Effector memory CD8-positive, alpha-beta T cell (primary cell): ENCODE measurements at regions not wholly inside any gene's neighbourhood (a gene's known extent, or its start where the extent isn't known, plus 50 kb on each side); places are given as distances from the start of the nearest gene placed in this dataset.
A peak's percentile ranks its signal among the peaks of the same experiment; 100 is the strongest.
"Not testable (repeated sequence)": the region's sequence is repeated elsewhere in the genome, so short reads cannot be mapped to it uniquely, and the experiment has no call there.

Source experiments
- ATAC-seq: fragments of 150-1000 bp; cut with Tn5 transposase; replicated peaks from 2 replicates; pipeline ENCODE4 v1.10.0; 2021; ENCODE audit warnings: mild to moderate bottlenecking, moderate library complexity
- DNase-seq, 3 experiments: peaks; one replicate each; pipeline ENCODE4 v3.0.0; 2021
- H3K27ac Mint-ChIP-seq, 2 donors: one replicate each; pipeline ENCODE4 v1.8.0; 2022; ENCODE audit warnings: mild to moderate bottlenecking in 2 of 2, mixed read lengths in 2 of 2, moderate library complexity in 2 of 2
- H3K27me3 Mint-ChIP-seq, 2 donors: one replicate each; pipeline ENCODE4 v1.8.0; 2022; ENCODE audit warnings: mixed read lengths in 2 of 2
- H3K36me3 Mint-ChIP-seq: one replicate; pipeline ENCODE4 v1.8.0; 2022; ENCODE audit warnings: mild to moderate bottlenecking, moderate library complexity, mixed read lengths; ENCODE audit not compliant: insufficient read depth
- H3K4me1 Mint-ChIP-seq, 2 donors: one replicate each; pipeline ENCODE4 v1.8.0; 2022; ENCODE audit warnings: low read depth in 2 of 2, mixed read lengths in 2 of 2
- H3K4me3 Mint-ChIP-seq, 2 donors: one replicate each; pipeline ENCODE4 v1.8.0; 2022; ENCODE audit warnings: mild to moderate bottlenecking in 2 of 2, mixed read lengths in 2 of 2, moderate library complexity in 2 of 2
- H3K9me3 Mint-ChIP-seq, 2 donors: one replicate each; pipeline ENCODE4 v1.8.0; 2022; ENCODE audit warnings: mixed read lengths in 2 of 2

- Mint-ChIP-seq H3K27me3 (peaks cover 1 to 6% of the 10 kb centered on the region in 2 donors), H3K9me3 (no peaks in the 10 kb centered on the region), H3K27ac (no peak overlapping the region), H3K4me3 (no peak overlapping the region), H3K4me1 (no peaks in the 10 kb centered on the region), H3K36me3 (no peaks in the 10 kb centered on the region)
- no peak for DNase-seq
- no peak for ATAC-seq
Observed at GRCh38 chr12:80015660-80016059, 80.8 kb upstream of the PPP1R12A start.

GRCh38 chr12:80003744-80004143 lies 68.8 kb upstream of the PPP1R12A start:
- H3K27ac Mint-ChIP-seq, H3K9me3 Mint-ChIP-seq, DNase-seq, H3K36me3 Mint-ChIP-seq, ATAC-seq, H3K4me3 Mint-ChIP-seq, H3K4me1 Mint-ChIP-seq: not testable (repeated sequence)
- H3K27me3 Mint-ChIP-seq, result peaks cover 0 to 12% of the 10 kb centered on the region in 2 donors

GRCh38 chr12:80001562-80001961 lies 66.7 kb upstream of the PPP1R12A start:
- H3K4me1 Mint-ChIP-seq, result peaks cover 0 to 2% of the 10 kb centered on the region in 2 donors
- H3K9me3 Mint-ChIP-seq, result no peaks in the 10 kb centered on the region
- ATAC-seq, result no peak
- no peak overlapping the region for H3K4me3 Mint-ChIP-seq
- peaks cover 0 to 12% of the 10 kb centered on the region in 2 donors for H3K27me3 Mint-ChIP-seq
- no peaks in the 10 kb centered on the region for H3K36me3 Mint-ChIP-seq
- DNase-seq, result no peak
- H3K27ac Mint-ChIP-seq, result no peak overlapping the region

GRCh38 chr12:80000831-80001230 lies 65.9 kb upstream of the PPP1R12A start:
- peaks cover 0 to 12% of the 10 kb centered on the region in 2 donors for H3K27me3 Mint-ChIP-seq
- ATAC-seq, result no peak
- no peak overlapping the region for H3K27ac Mint-ChIP-seq
- no peak overlapping the region for H3K4me3 Mint-ChIP-seq
- peaks cover 2% of the 10 kb centered on the region for H3K36me3 Mint-ChIP-seq
- no peaks in the 10 kb centered on the region for H3K9me3 Mint-ChIP-seq
- no peak for DNase-seq
- peaks cover 0 to 2% of the 10 kb centered on the region in 2 donors for H3K4me1 Mint-ChIP-seq

GRCh38 chr12:79998554-79998953 lies 63.7 kb upstream of the PPP1R12A start:
- Mint-ChIP-seq H3K27me3 (peaks cover 4 to 12% of the 10 kb centered on the region in 2 donors), H3K4me3 (no peak overlapping the region), H3K27ac (no peak overlapping the region), H3K4me1 (peaks cover 0 to 2% of the 10 kb centered on the region in 2 donors), H3K9me3 (no peaks in the 10 kb centered on the region), H3K36me3 (peaks cover 2% of the 10 kb centered on the region)
- no peak for DNase-seq
- no peak for ATAC-seq

- DNase-seq, result no peak
- H3K9me3 Mint-ChIP-seq, result no peaks in the 10 kb centered on the region
- peaks cover 4 to 12% of the 10 kb centered on the region in 2 donors for H3K27me3 Mint-ChIP-seq
- H3K4me3 Mint-ChIP-seq, result no peak overlapping the region
- peaks cover 0 to 2% of the 10 kb centered on the region in 2 donors for H3K4me1 Mint-ChIP-seq
- H3K27ac Mint-ChIP-seq, result no peak overlapping the region
- ATAC-seq, result no peak
- H3K36me3 Mint-ChIP-seq, result peaks cover 2% of the 10 kb centered on the region
Observed at GRCh38 chr12:79997096-79997791, 62.3 kb upstream of the PPP1R12A start.

GRCh38 chr12:79995385-79996084 lies 60.6 kb upstream of the PPP1R12A start:
- H3K4me1 Mint-ChIP-seq, H3K27ac Mint-ChIP-seq, H3K36me3 Mint-ChIP-seq, H3K4me3 Mint-ChIP-seq, DNase-seq, H3K27me3 Mint-ChIP-seq, ATAC-seq, H3K9me3 Mint-ChIP-seq: not testable (repeated sequence)

GRCh38 chr12:79993106-79993862 lies 58.4 kb upstream of the PPP1R12A start:
- H3K4me1 Mint-ChIP-seq, result peaks cover 2 to 4% of the 10 kb centered on the region in 2 donors
- H3K27ac Mint-ChIP-seq, result peak overlapping the region in 1 of 2 donors; percentile 61
- no peaks in the 10 kb centered on the region for H3K9me3 Mint-ChIP-seq
- DNase-seq (no peak), ATAC-seq (no peak)
- peaks cover 2% of the 10 kb centered on the region for H3K36me3 Mint-ChIP-seq
- H3K27me3 Mint-ChIP-seq, result peaks cover 0 to 6% of the 10 kb centered on the region in 2 donors
- H3K4me3 Mint-ChIP-seq, result no peak overlapping the region

GRCh38 chr12:79991586-79991985 lies 56.7 kb upstream of the PPP1R12A start:
- Mint-ChIP-seq H3K27ac (no peak overlapping the region), H3K4me1 (peaks cover 2 to 4% of the 10 kb centered on the region in 2 donors), H3K4me3 (no peak overlapping the region), H3K36me3 (peaks cover 2% of the 10 kb centered on the region), H3K27me3 (peaks cover 0 to 20% of the 10 kb centered on the region in 2 donors), H3K9me3 (no peaks in the 10 kb centered on the region)
- no peak for ATAC-seq
- DNase-seq, result no peak

- DNase-seq, H3K27ac Mint-ChIP-seq, H3K36me3 Mint-ChIP-seq, H3K4me3 Mint-ChIP-seq, ATAC-seq, H3K4me1 Mint-ChIP-seq, H3K9me3 Mint-ChIP-seq: not testable (repeated sequence)
- H3K27me3 Mint-ChIP-seq, result peaks cover 0 to 25% of the 10 kb centered on the region in 2 donors
Observed at GRCh38 chr12:79990509-79991338, 55.8 kb upstream of the PPP1R12A start.

GRCh38 chr12:79988368-79988767 lies 53.5 kb upstream of the PPP1R12A start:
- Mint-ChIP-seq H3K27me3 (peaks cover 10 to 29% of the 10 kb centered on the region in 2 donors), H3K27ac (no peak overlapping the region), H3K4me1 (peaks cover 2 to 4% of the 10 kb centered on the region in 2 donors), H3K4me3 (no peak overlapping the region), H3K36me3 (no peaks in the 10 kb centered on the region), H3K9me3 (no peaks in the 10 kb centered on the region)
- no peak for DNase-seq
- no peak for ATAC-seq

GRCh38 chr12:79987731-79988130 lies 52.8 kb upstream of the PPP1R12A start:
- H3K4me1 Mint-ChIP-seq, result peaks cover 2 to 4% of the 10 kb centered on the region in 2 donors
- H3K4me3 Mint-ChIP-seq, result no peak overlapping the region
- H3K27me3 Mint-ChIP-seq, result peaks cover 15 to 35% of the 10 kb centered on the region in 2 donors
- H3K27ac Mint-ChIP-seq, result no peak overlapping the region
- no peaks in the 10 kb centered on the region for H3K36me3 Mint-ChIP-seq
- no peak for DNase-seq
- H3K9me3 Mint-ChIP-seq, result no peaks in the 10 kb centered on the region
- no peak for ATAC-seq
